Liver (tissue), 8 donors: ENCODE measurements at regions not wholly inside any gene's neighbourhood (a gene's known extent, or its start where the extent isn't known, plus 50 kb on each side); places are given as distances from the start of the nearest gene placed in this dataset.

Source experiments
- DNase-seq: peaks from one replicate; pipeline ENCODE4 v3.0.0-alpha.2; 2017; ENCODE audit warnings: low spot score
- H3K27ac ChIP-seq, 2 donors: one replicate each; pipeline ENCODE4 v1.7.0; 2013; ENCODE audit warnings: inconsistent platforms in 2 of 2, low read length in 2 of 2, control low read depth in 1 of 2, low read depth in 1 of 2, mild to moderate bottlenecking in 1 of 2
- H3K27me3 ChIP-seq, 4 donors: one replicate each; pipeline versions ENCODE4 v1.6.1 to v1.7.0; 2013; ENCODE audit warnings: low read length in 3 of 4, inconsistent platforms in 1 of 4, mild to moderate bottlenecking in 1 of 4, moderate library complexity in 1 of 4; ENCODE audit not compliant: control insufficient read depth in 4 of 4, insufficient read depth in 4 of 4
- H3K36me3 ChIP-seq, 4 donors: one replicate each; pipeline versions ENCODE4 v1.6.1 to v1.7.0; 2013; ENCODE audit warnings: low read length in 3 of 4, mild to moderate bottlenecking in 3 of 4, low read depth in 1 of 4, moderate library complexity in 1 of 4; ENCODE audit not compliant: control insufficient read depth in 4 of 4, insufficient read depth in 3 of 4
- H3K4me1 ChIP-seq, 4 donors: one replicate each; pipeline versions ENCODE4 v1.6.1 to v1.7.0; 2013; ENCODE audit warnings: low read length in 3 of 4, mild to moderate bottlenecking in 3 of 4, moderate library complexity in 1 of 4; ENCODE audit not compliant: control insufficient read depth in 4 of 4, insufficient read depth in 4 of 4
- H3K4me3 ChIP-seq, 3 donors: one replicate each; pipeline versions ENCODE4 v1.6.1 to v1.7.0; 2013; ENCODE audit warnings: low read length in 3 of 3, control low read depth in 1 of 3, low read depth in 1 of 3, mild to moderate bottlenecking in 1 of 3
- H3K9ac ChIP-seq, 2 donors: one replicate each; pipeline ENCODE4 v1.7.0; 2013; ENCODE audit warnings: low read length in 2 of 2, mild to moderate bottlenecking in 2 of 2, moderate library complexity in 2 of 2, control low read depth in 1 of 2, low read depth in 1 of 2
- H3K9me3 ChIP-seq, 4 donors: one replicate each; pipeline versions ENCODE4 v1.6.1 to v1.7.0; 2013; ENCODE audit warnings: low read length in 3 of 4; ENCODE audit not compliant: control insufficient read depth in 4 of 4
- CTCF ChIP-seq: fragments of 150-350 bp; IDR thresholded peaks from 2 replicates; pipeline ENCODE4 v1.5.1; 2017; ENCODE audit warnings: improper control_type of control experiment, low read depth, low read length; ENCODE audit not compliant: missing input control
- EGR1 ChIP-seq, 2 donors: IDR thresholded peaks; 2 replicates each; pipeline ENCODE4 v1.6.1; 2016 to 2018; ENCODE audit warnings: antibody characterized with exemption in 2 of 2, low read depth in 2 of 2
- FOXA1 ChIP-seq: IDR thresholded peaks from 2 replicates; pipeline ENCODE4 v1.6.1; 2016; ENCODE audit warnings: antibody characterized with exemption
- FOXA2 ChIP-seq: IDR thresholded peaks from 2 replicates; pipeline ENCODE4 v1.6.1; 2016; ENCODE audit warnings: antibody characterized with exemption
- GABPA ChIP-seq, 2 donors: IDR thresholded peaks in 1 of 2; conservative IDR thresholded peaks in 1 of 2; 2 replicates each; pipeline ENCODE4 v1.6.1; 2016; ENCODE audit warnings: antibody characterized with exemption in 2 of 2, mild to moderate bottlenecking in 1 of 2, moderate library complexity in 1 of 2
- HNF4A ChIP-seq, 2 donors: conservative IDR thresholded peaks; 2 replicates each; pipeline ENCODE4 v1.6.1; 2016; ENCODE audit warnings: antibody characterized with exemption in 2 of 2, mild to moderate bottlenecking in 2 of 2
- HNF4G ChIP-seq: IDR thresholded peaks from 2 replicates; pipeline ENCODE4 v1.6.1; 2016; ENCODE audit warnings: antibody characterized with exemption
- NR2F2 ChIP-seq: IDR thresholded peaks from 2 replicates; pipeline ENCODE4 v1.6.1; 2016; ENCODE audit warnings: antibody characterized with exemption
- RAD21 ChIP-seq, 2 donors: IDR thresholded peaks; 2 replicates each; pipeline ENCODE4 v1.6.1; 2016; ENCODE audit warnings: antibody characterized with exemption in 2 of 2, mild to moderate bottlenecking in 2 of 2
- REST ChIP-seq: IDR thresholded peaks from 2 replicates; pipeline ENCODE4 v1.6.1; 2016; ENCODE audit warnings: antibody characterized with exemption, mild to moderate bottlenecking
- RXRA ChIP-seq, 2 donors: IDR thresholded peaks; 2 replicates each; pipeline ENCODE4 v1.6.1; 2017 to 2018; ENCODE audit warnings: antibody characterized with exemption in 2 of 2, mild to moderate bottlenecking in 1 of 2
- SP1 ChIP-seq: IDR thresholded peaks from 2 replicates; pipeline ENCODE4 v1.6.1; 2018; ENCODE audit warnings: antibody characterized with exemption, mild to moderate bottlenecking
- TAF1 ChIP-seq: conservative IDR thresholded peaks from 2 replicates; pipeline ENCODE4 v1.6.1; 2016; ENCODE audit warnings: antibody characterized with exemption, mild to moderate bottlenecking
- YY1 ChIP-seq: IDR thresholded peaks from 2 replicates; pipeline ENCODE4 v1.6.1; 2016; ENCODE audit warnings: antibody characterized with exemption, mild to moderate bottlenecking
- WGBS: extraction: QIAGEN DNeasy Blood & Tissue Kit; methylation state at CpG from one replicate; pipeline ENCODE4 v1.1.7; 2013; 5-methylcytosine and 5-hydroxymethylcytosine counted together
- TF ChIP-seq, protein P1 (sequence below): IDR thresholded peaks from 2 replicates; pipeline ENCODE4 v1.6.1; 2016; ENCODE audit warnings: antibody characterized with exemption
- TF ChIP-seq, protein P2 (sequence below): IDR thresholded peaks from 2 replicates; pipeline ENCODE4 v1.6.1; 2016; ENCODE audit warnings: antibody characterized with exemption
- donor health status: healthy.
- donor health status: healthy.
- donor health status: healthy.
- donor health status: healthy.
- donor health status: healthy.

- H3K27ac ChIP-seq, result no peak overlapping the region
These were observed 190.5 kb upstream of the VEPH1 start for GRCh38 chr3:157693762-157694161.

DNA sequence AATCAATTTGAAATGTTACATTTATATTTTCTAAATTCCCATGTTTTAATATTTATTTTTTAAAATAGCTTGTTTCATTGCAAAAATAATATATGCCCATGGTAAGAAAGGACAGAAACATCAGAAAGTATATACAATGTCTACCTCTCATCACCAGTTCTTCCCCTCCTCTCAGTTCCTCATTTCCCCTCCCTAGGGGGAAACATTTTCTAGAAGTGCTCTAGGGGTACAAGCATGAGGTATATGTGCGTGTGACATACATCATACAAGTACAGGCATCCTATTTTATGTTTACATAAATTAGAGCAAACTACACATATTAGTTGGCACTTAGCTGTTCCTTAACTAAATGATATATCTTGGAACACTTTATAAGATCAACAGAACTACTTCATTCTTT is 189.3 kb upstream of the VEPH1 start:
- Histone ChIP-seq H3K4me1 (peaks cover 0 to 3% (median 0%) of the 10 kb centered on the region in 4 donors), H3K9ac (no peak overlapping the region), H3K36me3 (no peaks in the 10 kb centered on the region), H3K27ac (no peak overlapping the region), H3K9me3 (no peaks in the 10 kb centered on the region), H3K4me3 (no peak overlapping the region), H3K27me3 (no peaks in the 10 kb centered on the region)
- no peak for DNase-seq
- WGBS, result 78% methylated on average over 1 of the region's 1 CpG
- TF ChIP-seq RXRA (IDR thresholded peaks at IDR 0.05) (no peak), GABPA (IDR thresholded peaks at IDR 0.05 in 1 of 2, conservative IDR thresholded peaks at IDR 0.05 in 1 of 2) (no peak), RAD21 (IDR thresholded peaks at IDR 0.05) (no peak), FOXA2 (no peak), HNF4A (conservative IDR thresholded peaks at IDR 0.05) (no peak), CTCF (no peak), TAF1 (no peak), HNF4G (no peak), SP1 (no peak)
- TF ChIP-seq, protein P1, sequence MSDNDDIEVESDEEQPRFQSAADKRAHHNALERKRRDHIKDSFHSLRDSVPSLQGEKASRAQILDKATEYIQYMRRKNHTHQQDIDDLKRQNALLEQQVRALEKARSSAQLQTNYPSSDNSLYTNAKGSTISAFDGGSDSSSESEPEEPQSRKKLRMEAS, result no peak
- TF ChIP-seq, protein P2, sequence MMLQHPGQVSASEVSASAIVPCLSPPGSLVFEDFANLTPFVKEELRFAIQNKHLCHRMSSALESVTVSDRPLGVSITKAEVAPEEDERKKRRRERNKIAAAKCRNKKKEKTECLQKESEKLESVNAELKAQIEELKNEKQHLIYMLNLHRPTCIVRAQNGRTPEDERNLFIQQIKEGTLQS, result no peak

More at GRCh38 chr3:157693762-157694161, 190.5 kb upstream of the VEPH1 start:
- Histone ChIP-seq H3K9me3 (no peaks in the 10 kb centered on the region), H3K4me1 (peaks cover 0 to 3% (median 0%) of the 10 kb centered on the region in 4 donors), H3K36me3 (no peaks in the 10 kb centered on the region), H3K27me3 (no peaks in the 10 kb centered on the region), H3K9ac (no peak overlapping the region), H3K4me3 (no peak overlapping the region)
- DNase-seq, result no peak
- TF ChIP-seq REST (no peak), NR2F2 (no peak), EGR1 (IDR thresholded peaks at IDR 0.05; ENCODE audit: low read depth in 2 of 2) (no peak), HNF4G (no peak), RAD21 (IDR thresholded peaks at IDR 0.05) (no peak), TAF1 (no peak), HNF4A (conservative IDR thresholded peaks at IDR 0.05) (no peak), CTCF (no peak), FOXA2 (no peak), FOXA1 (no peak), SP1 (no peak), YY1 (no peak)
- TF ChIP-seq, protein P1, result no peak
- WGBS, result 60% methylated on average over 1 of the region's 1 CpG
